ENCODE measurements at regions not wholly inside any gene's neighbourhood (a gene's known extent, or its start where the extent isn't known, plus 50 kb on each side); places are given as distances from the start of the nearest gene placed in this dataset.

- no peak overlapping the region for H3K4me3 ChIP-seq (ENCODE audit: low read depth, low read length)
- DNase-seq (ENCODE audit: low read depth) = no peak
Measured at GRCh38 chr18:45441110-45441847, 174.0 kb upstream of the SLC14A2 start.

- no peak overlapping the region for H3K4me3 ChIP-seq (ENCODE audit: low read depth, low read length)
- no peak for DNase-seq (ENCODE audit: low read depth)
Measured at GRCh38 chr18:45444040-45444439, 171.2 kb upstream of the SLC14A2 start.

- no peak for DNase-seq (ENCODE audit: low read depth)
- H3K4me3 ChIP-seq (ENCODE audit: low read depth, low read length) = no peak overlapping the region
Measured at GRCh38 chr18:45447355-45448265, 167.7 kb upstream of the SLC14A2 start.

- DNase-seq (ENCODE audit: low read depth) = no peak
Measured at GRCh38 chr18:45448871-45449270, 166.4 kb upstream of the SLC14A2 start.

GRCh38 chr18:45449418-45450227, 165.7 kb upstream of the SLC14A2 start:
- no peak for DNase-seq (ENCODE audit: low read depth)

More at GRCh38 chr18:45448871-45449270, 166.4 kb upstream of the SLC14A2 start:
- H3K4me3 ChIP-seq (ENCODE audit: low read depth, low read length) = no peak overlapping the region

GRCh38 chr18:45456090-45457021, 158.9 kb upstream of the SLC14A2 start:
- no peak for DNase-seq (ENCODE audit: low read depth)
- H3K4me3 ChIP-seq (ENCODE audit: low read depth, low read length) = no peak overlapping the region

More at GRCh38 chr18:45449418-45450227, 165.7 kb upstream of the SLC14A2 start:
- H3K4me3 ChIP-seq (ENCODE audit: low read depth, low read length) = no peak overlapping the region

- DNase-seq (ENCODE audit: low read depth) = no peak
- no peak overlapping the region for H3K4me3 ChIP-seq (ENCODE audit: low read depth, low read length)
Measured at GRCh38 chr18:45458033-45458432, 157.2 kb upstream of the SLC14A2 start.

- no peak for DNase-seq (ENCODE audit: low read depth)
- H3K4me3 ChIP-seq (ENCODE audit: low read depth, low read length) = no peak overlapping the region
Measured at GRCh38 chr18:45462179-45462578, 153.1 kb upstream of the SLC14A2 start.

GRCh38 chr18:45463451-45463850, 151.8 kb upstream of the SLC14A2 start:
- no peak overlapping the region for H3K4me3 ChIP-seq (ENCODE audit: low read depth, low read length)
- DNase-seq (ENCODE audit: low read depth) = no peak

- no peak for DNase-seq (ENCODE audit: low read depth)
- no peak overlapping the region for H3K4me3 ChIP-seq (ENCODE audit: low read depth, low read length)
Measured at GRCh38 chr18:45464619-45465018, 150.7 kb upstream of the SLC14A2 start.

GRCh38 chr18:45467293-45467692, 148.0 kb upstream of the SLC14A2 start:
- no peak for DNase-seq (ENCODE audit: low read depth)
- no peak overlapping the region for H3K4me3 ChIP-seq (ENCODE audit: low read depth, low read length)

- no peak overlapping the region for H3K4me3 ChIP-seq (ENCODE audit: low read depth, low read length)
- no peak for DNase-seq (ENCODE audit: low read depth)
Measured at GRCh38 chr18:45467945-45468344, 147.3 kb upstream of the SLC14A2 start.

GRCh38 chr18:45478889-45479288, 136.4 kb upstream of the SLC14A2 start:
- H3K4me3 ChIP-seq (ENCODE audit: low read depth, low read length) = no peak overlapping the region
- no peak for DNase-seq (ENCODE audit: low read depth)

GRCh38 chr18:45480219-45481015, 134.9 kb upstream of the SLC14A2 start:
- H3K4me3 ChIP-seq (ENCODE audit: low read depth, low read length) = no peak overlapping the region
- DNase-seq (ENCODE audit: low read depth) = no peak

- DNase-seq (ENCODE audit: low read depth) = no peak
- no peak overlapping the region for H3K4me3 ChIP-seq (ENCODE audit: low read depth, low read length)
Measured at GRCh38 chr18:45481821-45482220, 133.5 kb upstream of the SLC14A2 start.

GRCh38 chr18:45482286-45482685, 133.0 kb upstream of the SLC14A2 start:
- H3K4me3 ChIP-seq (ENCODE audit: low read depth, low read length) = no peak overlapping the region
- DNase-seq (ENCODE audit: low read depth) = no peak

- H3K4me3 ChIP-seq (ENCODE audit: low read depth, low read length) = no peak overlapping the region
- DNase-seq (ENCODE audit: low read depth) = no peak
Measured at GRCh38 chr18:45487581-45487980, 127.7 kb upstream of the SLC14A2 start.

- no peak overlapping the region for H3K4me3 ChIP-seq (ENCODE audit: low read depth, low read length)
- DNase-seq (ENCODE audit: low read depth) = no peak
Measured at GRCh38 chr18:45488645-45489044, 126.6 kb upstream of the SLC14A2 start.
